A549 (cell line): ENCODE measurements at regions not wholly inside any gene's neighbourhood (a gene's known extent, or its start where the extent isn't known, plus 50 kb on each side); places are given as distances from the start of the nearest gene placed in this dataset.

Source experiments
- ATAC-seq, 2 experiments: fragments of 200-7000 bp in 1 of 2; fragments of >200 bp in 1 of 2; cut with Nextera tagmentation in 1 of 2; cut with Tn5 transposase in 1 of 2; 3 replicates each; pipeline versions ENCODE4 v1.8.0 to v1.9.1; 2018 to 2020; ENCODE audit warnings: mild to moderate bottlenecking in 1 of 2, moderate library complexity in 1 of 2
- CTCF ChIA-PET: fragments of 300-600 bp; sonication (Branson Sonifier 250); formaldehyde crosslinking; extraction: SDS; loops from one replicate; lab custom pipeline; 2021; ENCODE audit warnings: antibody characterized with exemption, inconsistent platforms; lab: Yijun Ruan, JAX
- POLR2A ChIA-PET: fragments of 350-600 bp; formaldehyde crosslinking; extraction: SDS; loops from one replicate; lab custom pipeline; 2021; ENCODE audit warnings: antibody characterized with exemption, inconsistent platforms; lab: Yijun Ruan, JAX
- DNase-seq, 2 experiments: peaks; one replicate each; pipeline versions ENCODE4 v3.0.0 to v3.0.0-alpha.2; 2011 to 2016; ENCODE audit warnings: low read depth in 1 of 2, low spot score in 1 of 2
- FAIRE-seq: peaks from 2 replicates; lab custom pipeline; 2011; peaks lifted over from hg19 to GRCh38; lab: Jason Lieb, UNC
- H3K27ac ChIP-seq, 2 experiments: fragments of >200 bp; sonication (Bioruptor Twin); formaldehyde crosslinking; 3 replicates each; pipeline ENCODE4 v1.5.1; 2016 to 2017
- H3K4me1 ChIP-seq: fragments of >200 bp; sonication (Bioruptor Twin); formaldehyde crosslinking; 3 replicates; pipeline ENCODE4 v1.6.1; 2016
- H3K4me2 ChIP-seq: fragments of >200 bp; sonication (Bioruptor Twin); formaldehyde crosslinking; 3 replicates; pipeline ENCODE4 v1.6.1; 2016
- H3K4me3 ChIP-seq: fragments of >200 bp; sonication (Bioruptor Twin); formaldehyde crosslinking; 3 replicates; pipeline ENCODE4 v1.5.1; 2016
- H3K9me3 ChIP-seq: fragments of >200 bp; sonication (Bioruptor Twin); formaldehyde crosslinking; 3 replicates; pipeline ENCODE4 v1.6.1; 2016
- BHLHE40 ChIP-seq: IDR thresholded peaks from 2 replicates; pipeline ENCODE4 v1.6.1; 2012; ENCODE audit warnings: low read depth, low read length, inconsistent platforms
- CBX2 ChIP-seq: fragments of 200-600 bp; sonication (generic); IDR thresholded peaks from 2 replicates; pipeline ENCODE4 v1.6.1; 2016; ENCODE audit warnings: low read depth, mild to moderate bottlenecking, borderline replicate concordance
- CBX8 ChIP-seq: fragments of 200-600 bp; sonication (generic); IDR thresholded peaks from 2 replicates; pipeline ENCODE4 v1.6.1; 2016
- CEBPB ChIP-seq, 2 experiments: fragments of >200 bp in 1 of 2; sonication (Bioruptor Twin) in 1 of 2; formaldehyde crosslinking in 1 of 2; IDR thresholded peaks; 2 replicates each; pipeline ENCODE4 v1.6.1; 2012 to 2016
- CHD2 ChIP-seq: fragments of 150-350 bp; IDR thresholded peaks from 2 replicates; pipeline ENCODE4 v1.6.1; 2014; ENCODE audit warnings: low read length; ENCODE audit not compliant: partially characterized antibody
- EP300 ChIP-seq, 2 experiments: fragments of >200 bp; sonication (Bioruptor Twin); formaldehyde crosslinking; IDR thresholded peaks; 2 replicates in 1 of 2; 3 replicates in 1 of 2; pipeline ENCODE4 v1.6.1; 2016 to 2017
- ESRRA ChIP-seq: fragments of 150-350 bp; IDR thresholded peaks from 2 replicates; pipeline ENCODE4 v1.6.1; 2014; ENCODE audit warnings: mild to moderate bottlenecking, low read length, borderline replicate concordance
- FOXS1 ChIP-seq: fragments of 250-450 bp; sonication (Bioruptor Pico); IDR thresholded peaks from 2 replicates; pipeline ENCODE4 v1.5.0; 2020; ENCODE audit warnings: mild to moderate bottlenecking, moderate library complexity
- HEYL ChIP-seq: fragments of 250-450 bp; sonication (Bioruptor Pico); IDR thresholded peaks from 2 replicates; pipeline ENCODE4 v1.8.0; 2021; ENCODE audit warnings: mild to moderate bottlenecking, moderate library complexity
- HOXB5 ChIP-seq: fragments of 250-450 bp; sonication (Bioruptor Pico); IDR thresholded peaks from 2 replicates; pipeline ENCODE4 v1.5.0; 2020; ENCODE audit warnings: mild to moderate bottlenecking, moderate library complexity
- JUN ChIP-seq, 2 experiments: fragments of >200 bp; sonication (Bioruptor Twin); formaldehyde crosslinking; IDR thresholded peaks; 2 replicates in 1 of 2; 3 replicates in 1 of 2; pipeline ENCODE4 v1.6.1; 2016 to 2017
- MAZ ChIP-seq: fragments of 150-350 bp; IDR thresholded peaks from 2 replicates; pipeline ENCODE4 v1.6.1; 2014; ENCODE audit warnings: antibody characterized with exemption, low read depth, low read length, borderline replicate concordance
- MYC ChIP-seq: IDR thresholded peaks from 2 replicates; pipeline ENCODE4 v1.6.1; 2012; ENCODE audit warnings: mild to moderate bottlenecking, inconsistent platforms, low read length, improper control_type of control experiment, borderline replicate concordance
- NFE2L2 ChIP-seq: fragments of 150-350 bp; conservative IDR thresholded peaks from 2 replicates; pipeline ENCODE4 v1.6.1; 2014; ENCODE audit warnings: low read length
- NPAS2 ChIP-seq: fragments of 250-450 bp; sonication (Bioruptor Pico); IDR thresholded peaks from 2 replicates; pipeline ENCODE4 v1.8.0; 2022; ENCODE audit warnings: mild to moderate bottlenecking, moderate library complexity, borderline replicate concordance
- NR3C1 ChIP-seq: fragments of >200 bp; sonication (Bioruptor Twin); formaldehyde crosslinking; IDR thresholded peaks from 3 replicates; pipeline ENCODE4 v1.6.1; 2017
- POLR2AphosphoS2 ChIP-seq: conservative IDR thresholded peaks from 2 replicates; pipeline ENCODE4 v1.6.1; 2012; ENCODE audit warnings: low read length, improper control_type of control experiment, inconsistent platforms
- RAD21 ChIP-seq, 2 experiments: fragments of >200 bp in 1 of 2; sonication (Bioruptor Twin) in 1 of 2; formaldehyde crosslinking in 1 of 2; IDR thresholded peaks in 1 of 2; conservative IDR thresholded peaks in 1 of 2; 2 replicates in 1 of 2; 3 replicates in 1 of 2; pipeline ENCODE4 v1.6.1; 2012 to 2018; ENCODE audit warnings: inconsistent platforms in 1 of 2
- RCOR1 ChIP-seq: fragments of 150-350 bp; IDR thresholded peaks from 2 replicates; pipeline ENCODE4 v1.6.1; 2014; ENCODE audit warnings: antibody characterized with exemption, low read length, low read depth
- RFX5 ChIP-seq: fragments of 450-650 bp; IDR thresholded peaks from 2 replicates; pipeline ENCODE4 v1.7.1; 2014; ENCODE audit warnings: antibody characterized with exemption, mild to moderate bottlenecking, moderate library complexity
- SMC3 ChIP-seq: fragments of >200 bp; sonication (Bioruptor Twin); formaldehyde crosslinking; IDR thresholded peaks from 3 replicates; pipeline ENCODE4 v1.6.1; 2018; ENCODE audit warnings: inconsistent platforms
- TFCP2L1 ChIP-seq: fragments of 250-450 bp; sonication (Bioruptor Pico); IDR thresholded peaks from 2 replicates; pipeline ENCODE4 v1.5.0; 2021; ENCODE audit warnings: mild to moderate bottlenecking
- TP53 ChIP-seq: fragments of 250-450 bp; sonication (Bioruptor Pico); IDR thresholded peaks from 2 replicates; pipeline ENCODE4 v1.5.0; 2021; ENCODE audit warnings: mild to moderate bottlenecking, moderate library complexity
- ZC3H11A ChIP-seq: fragments of 450-650 bp; IDR thresholded peaks from 2 replicates; pipeline ENCODE4 v1.6.1; 2014; ENCODE audit warnings: antibody characterized with exemption, mild to moderate bottlenecking
- ZFP36 ChIP-seq: fragments of 450-650 bp; IDR thresholded peaks from 2 replicates; pipeline ENCODE4 v1.6.1; 2014; ENCODE audit warnings: borderline replicate concordance; ENCODE audit not compliant: partially characterized antibody
- ZNF302 ChIP-seq: fragments of 250-450 bp; sonication (Bioruptor Pico); IDR thresholded peaks from 2 replicates; pipeline ENCODE4 v1.9.0; 2021; ENCODE audit warnings: inconsistent platforms, mild to moderate bottlenecking, moderate library complexity
- WGBS: methylation state at CpG from one replicate; pipeline ENCODE4 v1.1.6; 2017; ENCODE audit errors: missing lambda C conversion rate; 5-methylcytosine and 5-hydroxymethylcytosine counted together
- TF ChIP-seq, protein P1 (sequence below): IDR thresholded peaks from 2 replicates; pipeline ENCODE4 v1.6.1; 2012; ENCODE audit warnings: low read depth, borderline replicate concordance
- TF ChIP-seq, protein P2 (sequence below): fragments of 450-650 bp; IDR thresholded peaks from 2 replicates; pipeline ENCODE4 v1.6.1; 2014; ENCODE audit warnings: antibody characterized with exemption
- TF ChIP-seq, protein P3 (sequence below): IDR thresholded peaks from 2 replicates; pipeline ENCODE4 v1.6.1; 2012

DNA sequence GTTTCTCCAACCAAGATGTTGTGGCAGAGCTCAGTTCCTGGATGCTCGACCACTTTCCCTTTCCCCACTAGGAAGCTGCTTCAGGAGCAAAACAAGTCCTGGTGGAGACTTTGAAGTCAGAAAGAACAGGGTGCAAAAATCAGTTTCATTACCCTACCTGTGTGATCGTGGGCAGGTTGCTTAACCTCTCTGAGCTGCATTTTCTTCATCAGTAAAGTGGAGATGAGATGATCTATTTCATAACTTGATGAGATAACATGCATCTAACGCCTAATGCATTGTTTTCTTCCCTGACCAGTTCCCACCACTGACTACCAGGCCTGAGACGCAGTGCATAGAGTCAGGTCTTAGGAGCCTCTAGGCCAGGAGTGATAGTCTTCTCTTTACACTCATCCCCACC, 470.0 kb downstream of the SOX6 start:
- no peak for TF ChIP-seq CHD2
- no peak for TF ChIP-seq ZFP36
- no peak for TF ChIP-seq HEYL (CRISPR knock-in tag)
- no peak for TF ChIP-seq BHLHE40
- TF ChIP-seq NR3C1: no peak
- no peak for TF ChIP-seq RAD21 (conservative IDR thresholded peaks at IDR 0.05 in 1 of 2, IDR thresholded peaks at IDR 0.05 in 1 of 2)
- TF ChIP-seq HOXB5 (CRISPR knock-in tag): no peak
- no peak for TF ChIP-seq MAZ
- no peak for TF ChIP-seq TFCP2L1 (CRISPR knock-in tag)
- TF ChIP-seq NFE2L2: no peak
- TF ChIP-seq, protein P1, sequence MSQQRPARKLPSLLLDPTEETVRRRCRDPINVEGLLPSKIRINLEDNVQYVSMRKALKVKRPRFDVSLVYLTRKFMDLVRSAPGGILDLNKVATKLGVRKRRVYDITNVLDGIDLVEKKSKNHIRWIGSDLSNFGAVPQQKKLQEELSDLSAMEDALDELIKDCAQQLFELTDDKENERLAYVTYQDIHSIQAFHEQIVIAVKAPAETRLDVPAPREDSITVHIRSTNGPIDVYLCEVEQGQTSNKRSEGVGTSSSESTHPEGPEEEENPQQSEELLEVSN: no peak
- no peak for TF ChIP-seq MYC
- no peak for TF ChIP-seq SMC3
- TF ChIP-seq CBX8: no peak
- no peak for TF ChIP-seq ESRRA
- TF ChIP-seq RFX5: no peak
- no peak for TF ChIP-seq ZNF302 (CRISPR knock-in tag)
- CTCF ChIA-PET: interaction anchor here (1.5 kb wide), 1 partner anchor 8 kb away, joined by 3 read pairs; no protein-coding TSS in a partner anchor
- WGBS: 50% methylated on average over 4 of the region's 4 CpGs

DNA sequence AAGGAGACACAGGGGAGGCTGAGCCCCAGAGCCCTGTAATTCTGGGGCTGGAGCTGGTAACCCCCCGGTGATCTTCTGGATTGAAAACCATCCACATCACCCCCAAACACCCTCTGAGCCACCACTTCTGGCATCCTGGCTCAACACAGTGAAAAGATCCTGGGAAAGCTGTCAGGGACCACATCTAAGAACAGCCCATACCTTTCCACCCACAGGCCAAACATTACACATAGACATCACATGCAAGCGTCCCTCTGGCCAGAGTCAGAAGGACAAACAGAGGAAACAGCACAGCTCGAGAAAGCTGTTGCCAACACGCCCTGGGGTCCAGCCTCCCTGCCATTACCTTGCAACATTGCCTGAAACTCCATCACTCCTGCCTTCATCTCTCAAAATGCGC, 469.5 kb downstream of the SOX6 start:
- H3K27ac ChIP-seq: no peak overlapping the region
- H3K4me2 ChIP-seq: no peak overlapping the region
- 35% methylated on average over 5 of the region's 5 CpGs for WGBS
- H3K9me3 ChIP-seq: no peaks in the 10 kb centered on the region
- POLR2A ChIA-PET: no interaction called here
- CTCF ChIA-PET: no interaction called here
- no peak for FAIRE-seq
- TF ChIP-seq RCOR1 (no peak), MYC (no peak), JUN (IDR thresholded peaks at IDR 0.05) (no peak), ESRRA (no peak), SMC3 (no peak), NPAS2 (CRISPR knock-in tag) (no peak), POLR2AphosphoS2 (no peak)
- no peaks in the 10 kb centered on the region for H3K4me1 ChIP-seq
- no peak for ATAC-seq
- no peak overlapping the region for H3K4me3 ChIP-seq
- DNase-seq: no peak

More for the DNA sequence above, 470.0 kb downstream of the SOX6 start:
- POLR2A ChIA-PET: no interaction called here
- Histone ChIP-seq H3K4me1 (no peaks in the 10 kb centered on the region), H3K27ac (no peak overlapping the region), H3K4me2 (no peak overlapping the region), H3K4me3 (no peak overlapping the region), H3K9me3 (no peaks in the 10 kb centered on the region)
- no peak for DNase-seq
- no peak for ATAC-seq
- no peak for FAIRE-seq

DNA sequence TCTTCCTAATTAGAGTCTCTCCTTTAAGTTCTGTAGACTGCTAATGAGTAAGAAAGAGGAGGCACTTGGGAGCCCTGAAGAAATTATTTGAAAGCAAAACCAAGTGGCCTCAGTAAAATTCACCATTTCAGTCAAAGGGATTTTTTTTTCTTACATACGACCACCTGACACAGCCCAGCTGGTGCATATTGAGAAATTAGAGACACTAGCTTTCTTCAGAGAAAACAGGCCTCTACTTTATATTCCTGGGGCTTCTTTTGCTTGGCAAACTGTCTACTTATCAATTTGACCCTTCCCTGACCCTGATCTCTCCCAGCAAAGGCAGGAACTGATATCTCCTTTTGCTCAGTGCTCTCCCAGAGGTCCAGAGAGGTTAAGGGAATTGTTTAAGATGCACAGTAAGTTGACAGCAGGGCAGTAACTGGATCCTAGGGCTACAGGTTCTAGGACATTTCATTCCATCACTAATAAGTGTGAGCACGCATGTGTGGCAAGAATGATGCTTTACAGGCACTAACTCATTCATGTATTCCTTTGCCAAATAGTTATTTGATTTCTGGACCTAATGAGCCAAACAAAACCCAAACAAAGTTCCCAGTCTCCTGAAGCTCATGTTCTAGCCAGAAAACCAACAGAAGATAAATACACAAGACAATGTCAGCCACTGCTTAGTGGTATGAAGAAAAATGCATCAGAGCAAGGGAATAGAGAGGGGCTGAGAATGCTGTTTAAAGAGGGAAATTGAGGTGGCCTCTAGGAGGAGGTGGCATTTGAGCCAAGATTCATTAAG, 467.6 kb downstream of the SOX6 start:
- Histone ChIP-seq H3K9me3 (no peaks in the 10 kb centered on the region), H3K27ac (no peak overlapping the region), H3K4me2 (no peak overlapping the region), H3K4me3 (no peak overlapping the region), H3K4me1 (no peaks in the 10 kb centered on the region)
- TF ChIP-seq FOXS1 (CRISPR knock-in tag) (no peak), JUN (IDR thresholded peaks at IDR 0.05) (no peak), ZNF302 (CRISPR knock-in tag) (no peak), NFE2L2 (no peak), CEBPB (IDR thresholded peaks at IDR 0.05) (no peak), ESRRA (no peak), CBX8 (no peak), CBX2 (no peak), ZC3H11A (no peak), EP300 (IDR thresholded peaks at IDR 0.05) (no peak), TP53 (CRISPR knock-in tag) (no peak)
- TF ChIP-seq, protein P2, sequence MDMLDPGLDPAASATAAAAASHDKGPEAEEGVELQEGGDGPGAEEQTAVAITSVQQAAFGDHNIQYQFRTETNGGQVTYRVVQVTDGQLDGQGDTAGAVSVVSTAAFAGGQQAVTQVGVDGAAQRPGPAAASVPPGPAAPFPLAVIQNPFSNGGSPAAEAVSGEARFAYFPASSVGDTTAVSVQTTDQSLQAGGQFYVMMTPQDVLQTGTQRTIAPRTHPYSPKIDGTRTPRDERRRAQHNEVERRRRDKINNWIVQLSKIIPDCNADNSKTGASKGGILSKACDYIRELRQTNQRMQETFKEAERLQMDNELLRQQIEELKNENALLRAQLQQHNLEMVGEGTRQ: no peak
- TF ChIP-seq, protein P3, sequence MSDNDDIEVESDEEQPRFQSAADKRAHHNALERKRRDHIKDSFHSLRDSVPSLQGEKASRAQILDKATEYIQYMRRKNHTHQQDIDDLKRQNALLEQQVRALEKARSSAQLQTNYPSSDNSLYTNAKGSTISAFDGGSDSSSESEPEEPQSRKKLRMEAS: no peak
- DNase-seq (no peak), FAIRE-seq (no peak), ATAC-seq (no peak)
- WGBS: 41% methylated on average over 2 of the region's 2 CpGs
- ChIA-PET POLR2A (no interaction called here), CTCF (interaction anchor here (0.8 to 1.9 kb wide), 3 partner anchors 8 to 27 kb away, joined by 3 to 6 read pairs (median 4); no protein-coding TSS in a partner anchor)
